PC-9 (cell line): ENCODE measurements at regions not wholly inside any gene's neighbourhood (a gene's known extent, or its start where the extent isn't known, plus 50 kb on each side); places are given as distances from the start of the nearest gene placed in this dataset.
A peak's percentile ranks its signal among the peaks of the same experiment; 100 is the strongest.
"Not testable (repeated sequence)": the region's sequence is repeated elsewhere in the genome, so short reads cannot be mapped to it uniquely, and the experiment has no call there.

Source experiments
- BruUV-seq: library from RNA; stranded (reverse); fragments of 400-500 nt; replicated peaks from 2 replicates; lab custom pipeline; 2021; lab: Mats Ljungman, UMichigan
- CTCF ChIA-PET: fragments of 300-600 bp; sonication (Branson Sonifier 250); formaldehyde crosslinking; loops from one replicate; lab custom pipeline; 2022; ENCODE audit warnings: antibody characterized with exemption; lab: Charles Lee
- POLR2A ChIA-PET: fragments of 300-600 bp; sonication (Branson Sonifier 250); formaldehyde crosslinking; loops from one replicate; lab custom pipeline; 2022; ENCODE audit warnings: antibody characterized with exemption; ENCODE audit not compliant: unreplicated experiment; lab: Charles Lee
- DNase-seq, 2 experiments: peaks; one replicate each; pipeline versions ENCODE4 v3.0.0 to v3.0.0-alpha.2; 2015 to 2022; ENCODE audit warnings: mixed read lengths in 1 of 2
- H2AFZ ChIP-seq: fragments of 200-600 bp; sonication (generic); 2 replicates; pipeline ENCODE4 v1.8.1; 2017; ENCODE audit warnings: antibody characterized with exemption
- H3F3A ChIP-seq: fragments of 200-600 bp; sonication (generic); 2 replicates; pipeline ENCODE4 v1.8.1; 2017; ENCODE audit warnings: antibody characterized with exemption, mild to moderate bottlenecking, low read depth; ENCODE audit not compliant: insufficient read depth
- H3K27ac ChIP-seq: fragments of 200-600 bp; sonication (generic); 2 replicates; pipeline ENCODE4 v1.6.1; 2016; ENCODE audit warnings: mixed run types
- H3K27me3 ChIP-seq: fragments of 200-600 bp; sonication (generic); 2 replicates; pipeline ENCODE4 v1.6.1; 2016; ENCODE audit warnings: low read depth, mixed run types; ENCODE audit not compliant: insufficient read depth
- H3K36me3 ChIP-seq: fragments of 200-600 bp; sonication (generic); 2 replicates; pipeline ENCODE4 v1.6.1; 2016; ENCODE audit warnings: low read depth, mixed run types
- H3K4me1 ChIP-seq: fragments of 200-600 bp; sonication (generic); replicated peaks from 2 replicates; pipeline ENCODE4 v1.6.1; 2016; ENCODE audit warnings: mixed run types; ENCODE audit not compliant: insufficient read depth
- H3K4me2 ChIP-seq: fragments of 200-600 bp; sonication (generic); 2 replicates; pipeline ENCODE4 v1.6.1; 2017; ENCODE audit warnings: mixed run types
- H3K4me3 ChIP-seq: fragments of 200-600 bp; sonication (generic); 2 replicates; pipeline ENCODE4 v1.6.1; 2016; ENCODE audit warnings: mixed run types
- H3K79me2 ChIP-seq: fragments of 200-600 bp; sonication (generic); 2 replicates; pipeline ENCODE4 v1.6.1; 2017; ENCODE audit warnings: low read depth, mixed run types
- H3K9me2 ChIP-seq: fragments of 200-600 bp; sonication (generic); 2 replicates; pipeline ENCODE4 v1.8.1; 2017; ENCODE audit warnings: mild to moderate bottlenecking; ENCODE audit not compliant: insufficient read depth
- H3K9me3 ChIP-seq: fragments of 200-600 bp; sonication (generic); 2 replicates; pipeline ENCODE4 v1.8.1; 2016; ENCODE audit warnings: low read depth; ENCODE audit not compliant: insufficient read depth
- H4K20me1 ChIP-seq: fragments of 200-600 bp; sonication (generic); 2 replicates; pipeline ENCODE4 v1.8.1; 2017; ENCODE audit not compliant: insufficient read depth
- CTCF ChIP-seq: fragments of 200-600 bp; sonication (generic); conservative IDR thresholded peaks from 2 replicates; pipeline ENCODE4 v1.6.1; 2017; ENCODE audit warnings: mixed run types, antibody characterized with exemption, mild to moderate bottlenecking, moderate library complexity
- EZH2 ChIP-seq: fragments of 200-600 bp; sonication (generic); IDR thresholded peaks from 2 replicates; pipeline ENCODE4 v1.8.0; 2017; ENCODE audit warnings: antibody characterized with exemption, low read depth
- intact Hi-C: fragments of 100-400 bp; cut with micrococcal nuclease; formaldehyde crosslinking; loops from one replicate; pipeline ENCODE4 v1.10.0; 2022; ENCODE audit not compliant: unreplicated experiment

DNA sequence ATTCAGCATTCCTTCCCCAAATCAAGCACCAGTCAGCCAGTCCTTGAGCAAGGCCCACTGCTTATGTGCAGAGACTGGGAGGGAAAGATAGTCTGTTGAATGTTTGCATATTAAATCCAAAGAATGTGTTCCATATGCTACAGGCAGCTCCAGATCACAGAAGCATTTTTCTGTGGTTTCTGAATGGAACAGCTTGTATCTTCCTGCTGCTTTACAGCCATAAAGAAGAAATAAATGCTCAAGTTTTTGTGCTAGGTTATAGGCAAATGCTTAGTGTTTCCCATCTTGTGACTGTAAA, 310.3 kb downstream of the TRIM36 start:
- Histone ChIP-seq H3K27ac (no peak overlapping the region), H3K4me2 (no peak overlapping the region), H3K9me3 (no peaks in the 10 kb centered on the region), H3K27me3 (no peaks in the 10 kb centered on the region), H3F3A (no peaks in the 10 kb centered on the region), H3K79me2 (no peaks in the 10 kb centered on the region), H3K9me2 (no peaks in the 10 kb centered on the region), H3K4me1 (no peaks in the 10 kb centered on the region), H2AFZ (no peak overlapping the region), H4K20me1 (no peaks in the 10 kb centered on the region), H3K36me3 (no peaks in the 10 kb centered on the region), H3K4me3 (no peak overlapping the region)
- intact Hi-C loops: no loop called here
- ChIA-PET POLR2A (no interaction called here), CTCF (no interaction called here)
- BruUV-seq: no TSS peak
- TF ChIP-seq CTCF (no peak), EZH2 (no peak)
- DNase-seq: no peak

DNA sequence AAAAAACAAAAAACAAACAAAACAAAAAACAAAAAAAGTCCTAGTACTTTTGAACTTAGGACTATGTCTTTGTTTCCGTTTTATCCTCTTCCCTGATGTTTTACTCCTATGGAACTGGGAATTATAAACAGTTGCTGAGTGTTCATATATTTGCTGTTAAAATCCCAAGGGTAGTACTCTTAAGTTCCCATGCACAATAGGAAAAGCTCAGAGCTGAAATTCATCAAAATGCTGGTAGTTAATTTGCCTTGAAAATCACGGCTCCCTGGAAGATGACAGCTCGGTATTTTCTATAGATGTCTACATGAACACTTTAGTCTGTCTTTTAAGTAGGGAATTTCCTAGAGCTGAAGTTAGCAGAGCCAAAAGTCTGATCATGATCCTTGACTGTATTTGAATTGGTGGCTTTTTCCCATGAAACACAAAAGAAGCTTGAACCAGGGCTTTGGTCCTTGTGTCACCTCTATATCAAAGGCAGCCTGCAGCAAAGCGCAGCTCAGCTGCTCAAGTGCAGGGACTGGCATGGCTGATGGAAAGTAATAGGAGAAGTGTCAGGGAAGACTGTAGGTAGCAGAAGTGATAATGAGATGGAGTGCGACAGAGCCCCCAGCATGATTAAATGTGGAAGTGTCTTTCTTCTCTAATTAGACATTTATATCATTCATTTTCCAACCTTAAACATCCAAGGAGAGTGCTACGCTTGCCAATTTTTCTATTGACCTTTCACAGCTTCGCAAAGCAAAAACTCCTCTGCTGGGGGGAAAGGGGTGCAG, 310.9 kb downstream of the TRIM36 start:
- intact Hi-C loops: no loop called here
- TF ChIP-seq CTCF (no peak), EZH2 (no peak)

GRCh38 chr5:114857941-114858551, 311.7 kb downstream of the TRIM36 start:
- H3K4me2 ChIP-seq: no peak overlapping the region

More for the DNA sequence above, 310.9 kb downstream of the TRIM36 start:
- H2AFZ ChIP-seq: no peak overlapping the region
- no peak for DNase-seq
- no peak overlapping the region for H3K27ac ChIP-seq
- H3K27me3 ChIP-seq: no peaks in the 10 kb centered on the region
- no TSS peak for BruUV-seq
- H3K9me3 ChIP-seq: no peaks in the 10 kb centered on the region
- H3K79me2 ChIP-seq: no peaks in the 10 kb centered on the region
- H3K4me2 ChIP-seq: no peak overlapping the region
- no peaks in the 10 kb centered on the region for H3F3A ChIP-seq
- no peaks in the 10 kb centered on the region for H3K9me2 ChIP-seq
- H3K36me3 ChIP-seq: no peaks in the 10 kb centered on the region
- H3K4me3 ChIP-seq: no peak overlapping the region
- ChIA-PET POLR2A (no interaction called here), CTCF (no interaction called here)
- no peaks in the 10 kb centered on the region for H3K4me1 ChIP-seq
- no peaks in the 10 kb centered on the region for H4K20me1 ChIP-seq

DNA sequence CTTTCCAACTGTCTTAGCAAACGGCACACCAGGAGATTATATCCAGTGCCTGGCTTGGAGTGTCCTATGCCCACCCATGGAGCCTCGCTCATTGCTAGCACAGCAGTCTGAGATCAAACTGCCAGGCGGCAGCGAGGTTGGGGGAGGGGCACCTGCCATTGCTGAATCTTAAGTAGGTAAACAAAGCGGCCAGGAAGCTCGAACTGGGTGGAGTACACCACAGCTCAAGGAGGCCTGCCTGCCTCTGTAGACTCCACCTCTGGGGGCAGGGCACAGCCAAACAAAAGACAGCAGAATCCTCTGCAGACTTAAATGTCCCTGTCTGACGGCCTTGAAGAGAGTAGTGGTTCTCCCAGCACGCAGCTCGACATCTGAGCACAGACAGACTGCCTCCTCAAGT, 325.0 kb downstream of the TRIM36 start:
- H3K4me1 ChIP-seq, CTCF ChIA-PET, H3K27ac ChIP-seq, H3K27me3 ChIP-seq, POLR2A ChIA-PET, H3K36me3 ChIP-seq, H3F3A ChIP-seq, H3K4me3 ChIP-seq, H3K9me2 ChIP-seq, BruUV-seq, DNase-seq, H2AFZ ChIP-seq, H4K20me1 ChIP-seq, intact Hi-C loops, H3K9me3 ChIP-seq, H3K79me2 ChIP-seq: not testable (repeated sequence)
- peak overlapping the region; percentile 28 for H3K4me2 ChIP-seq

More at GRCh38 chr5:114857941-114858551, 311.7 kb downstream of the TRIM36 start:
- ChIA-PET CTCF (no interaction called here), POLR2A (no interaction called here)
- Histone ChIP-seq H3K27me3 (no peaks in the 10 kb centered on the region), H3F3A (no peaks in the 10 kb centered on the region), H2AFZ (no peak overlapping the region), H3K4me3 (no peak overlapping the region), H3K79me2 (no peaks in the 10 kb centered on the region), H3K9me2 (no peaks in the 10 kb centered on the region), H3K27ac (no peak overlapping the region), H3K9me3 (no peaks in the 10 kb centered on the region), H3K36me3 (no peaks in the 10 kb centered on the region), H4K20me1 (no peaks in the 10 kb centered on the region), H3K4me1 (no peaks in the 10 kb centered on the region)
- BruUV-seq: no TSS peak
- DNase-seq: no peak
- TF ChIP-seq EZH2 (no peak), CTCF (no peak)
- intact Hi-C loops: no loop called here
